ENCODE measurements at regions not wholly inside any gene's neighbourhood (a gene's known extent, or its start where the extent isn't known, plus 50 kb on each side); places are given as distances from the start of the nearest gene placed in this dataset.

- TF ChIP-seq CTCF (IDR thresholded peaks at IDR 0.05; ENCODE audit: insufficient read depth, low read length, severe bottlenecking): no peak
- Histone ChIP-seq H3K27me3 (ENCODE audit: control insufficient read depth, insufficient read depth, low read length) (no peaks in the 10 kb centered on the region), H3K4me3 (ENCODE audit: low read depth, low read length) (no peak overlapping the region), H3K36me3 (ENCODE audit: control insufficient read depth, insufficient read depth, low read length) (no peaks in the 10 kb centered on the region)
- DNase-seq (ENCODE audit: low read depth): no peak
- FAIRE-seq: peak; percentile 40
Observed at GRCh38 chr7:30212701-30213111, 71.7 kb upstream of the ZNRF2 start.

GRCh38 chr7:30213637-30214036 is 70.8 kb upstream of the ZNRF2 start:
- DNase-seq (ENCODE audit: low read depth): no peak
- no peaks in the 10 kb centered on the region for H3K36me3 ChIP-seq (ENCODE audit: control insufficient read depth, insufficient read depth, low read length)
- H3K27me3 ChIP-seq (ENCODE audit: control insufficient read depth, insufficient read depth, low read length): no peaks in the 10 kb centered on the region
- FAIRE-seq: no peak
- no peak overlapping the region for H3K4me3 ChIP-seq (ENCODE audit: low read depth, low read length)
- TF ChIP-seq CTCF (IDR thresholded peaks at IDR 0.05; ENCODE audit: insufficient read depth, low read length, severe bottlenecking): no peak

GRCh38 chr7:30214651-30215137 is 69.7 kb upstream of the ZNRF2 start:
- H3K4me3 ChIP-seq (ENCODE audit: low read depth, low read length): no peak overlapping the region
- TF ChIP-seq CTCF (IDR thresholded peaks at IDR 0.05; ENCODE audit: insufficient read depth, low read length, severe bottlenecking): no peak
- FAIRE-seq (no peak), DNase-seq (ENCODE audit: low read depth) (no peak)
- H3K27me3 ChIP-seq (ENCODE audit: control insufficient read depth, insufficient read depth, low read length): no peaks in the 10 kb centered on the region
- H3K36me3 ChIP-seq (ENCODE audit: control insufficient read depth, insufficient read depth, low read length): no peaks in the 10 kb centered on the region

- Histone ChIP-seq H3K36me3 (ENCODE audit: control insufficient read depth, insufficient read depth, low read length) (no peaks in the 10 kb centered on the region), H3K4me3 (ENCODE audit: low read depth, low read length) (no peak overlapping the region), H3K27me3 (ENCODE audit: control insufficient read depth, insufficient read depth, low read length) (no peaks in the 10 kb centered on the region)
- FAIRE-seq (no peak), DNase-seq (ENCODE audit: low read depth) (no peak)
- TF ChIP-seq CTCF (IDR thresholded peaks at IDR 0.05; ENCODE audit: insufficient read depth, low read length, severe bottlenecking): no peak
Observed at GRCh38 chr7:30221764-30222163, 62.6 kb upstream of the ZNRF2 start.

GRCh38 chr7:30222515-30223215 is 61.7 kb upstream of the ZNRF2 start:
- no peak overlapping the region for H3K4me3 ChIP-seq (ENCODE audit: low read depth, low read length)
- no peaks in the 10 kb centered on the region for H3K36me3 ChIP-seq (ENCODE audit: control insufficient read depth, insufficient read depth, low read length)
- FAIRE-seq (no peak), DNase-seq (ENCODE audit: low read depth) (no peak)
- TF ChIP-seq CTCF (IDR thresholded peaks at IDR 0.05; ENCODE audit: insufficient read depth, low read length, severe bottlenecking): no peak
- H3K27me3 ChIP-seq (ENCODE audit: control insufficient read depth, insufficient read depth, low read length): no peaks in the 10 kb centered on the region

- Histone ChIP-seq H3K4me3 (ENCODE audit: low read depth, low read length) (no peak overlapping the region), H3K27me3 (ENCODE audit: control insufficient read depth, insufficient read depth, low read length) (no peaks in the 10 kb centered on the region), H3K36me3 (ENCODE audit: control insufficient read depth, insufficient read depth, low read length) (no peaks in the 10 kb centered on the region)
- FAIRE-seq: no peak
- DNase-seq (ENCODE audit: low read depth): no peak
- no peak for TF ChIP-seq CTCF (IDR thresholded peaks at IDR 0.05; ENCODE audit: insufficient read depth, low read length, severe bottlenecking)
Observed at GRCh38 chr7:30223896-30224295, 60.5 kb upstream of the ZNRF2 start.

All from bronchial epithelial cell (primary cell).